Activated CD8-positive, alpha-beta memory T cell treated with anti-CD3 and anti-CD28 coated beads, Interleukin-2, amount 50 U/mL, for 24 hours (primary cell): ENCODE measurements at regions not wholly inside any gene's neighbourhood (a gene's known extent, or its start where the extent isn't known, plus 50 kb on each side); places are given as distances from the start of the nearest gene placed in this dataset.
"Not testable (repeated sequence)": the region's sequence is repeated elsewhere in the genome, so short reads cannot be mapped to it uniquely, and the experiment has no call there.

Source experiments
- DNase-seq: peaks from one replicate; pipeline ENCODE4 v3.0.0-alpha.2; 2020; ENCODE audit errors: extremely low read depth

- no peak for DNase-seq
These were observed 1596.2 kb downstream of the MRPL39 start for GRCh38 chr21:24011087-24011486.

GRCh38 chr21:24007592-24007991 lies 1599.7 kb downstream of the MRPL39 start:
- DNase-seq = no peak

- no peak for DNase-seq
These were observed 1620.3 kb downstream of the MRPL39 start for GRCh38 chr21:23986987-23987386.

GRCh38 chr21:23986214-23986613 lies 1621.1 kb downstream of the MRPL39 start:
- no peak for DNase-seq

GRCh38 chr21:23982546-23982945 lies 1624.7 kb downstream of the MRPL39 start:
- DNase-seq = no peak

- no peak for DNase-seq
These were observed 1629.3 kb downstream of the MRPL39 start for GRCh38 chr21:23977971-23978370.

- peak; percentile 39 for DNase-seq
These were observed 1638.3 kb downstream of the MRPL39 start for GRCh38 chr21:23968722-23969647.

GRCh38 chr21:23968008-23968407 lies 1639.3 kb downstream of the MRPL39 start:
- no peak for DNase-seq

GRCh38 chr21:23963454-23963853 lies 1643.8 kb downstream of the MRPL39 start:
- no peak for DNase-seq

- DNase-seq = no peak
These were observed 1646.5 kb downstream of the MRPL39 start for GRCh38 chr21:23960769-23961168.

GRCh38 chr21:23955135-23955843 lies 1652.0 kb downstream of the MRPL39 start:
- DNase-seq = no peak

GRCh38 chr21:23952269-23952668 lies 1655.0 kb downstream of the MRPL39 start:
- no peak for DNase-seq

GRCh38 chr21:23951251-23951650 lies 1656.0 kb downstream of the MRPL39 start:
- no peak for DNase-seq

- DNase-seq = no peak
These were observed 1656.9 kb downstream of the MRPL39 start for GRCh38 chr21:23950344-23950743.

GRCh38 chr21:23949493-23949892 lies 1657.8 kb downstream of the MRPL39 start:
- no peak for DNase-seq

- no peak for DNase-seq
These were observed 1667.8 kb downstream of the MRPL39 start for GRCh38 chr21:23939369-23940065.

- DNase-seq = no peak
These were observed 1670.3 kb downstream of the MRPL39 start for GRCh38 chr21:23936991-23937390.

- no peak for DNase-seq
These were observed 1671.1 kb downstream of the MRPL39 start for GRCh38 chr21:23936224-23936623.

GRCh38 chr21:23930565-23930964 lies 1676.7 kb downstream of the MRPL39 start:
- DNase-seq = no peak

- not testable (repeated sequence) for DNase-seq
These were observed 1680.9 kb downstream of the MRPL39 start for GRCh38 chr21:23926430-23926829.

- no peak for DNase-seq
These were observed 1685.4 kb downstream of the MRPL39 start for GRCh38 chr21:23921670-23922418.

GRCh38 chr21:23900727-23901126 lies 1706.6 kb downstream of the MRPL39 start:
- no peak for DNase-seq
